GM12878 (cell line): ENCODE measurements at regions not wholly inside any gene's neighbourhood (a gene's known extent, or its start where the extent isn't known, plus 50 kb on each side); places are given as distances from the start of the nearest gene placed in this dataset.

ENCODE experiments used
- ATAC-seq: fragments of 200-7000 bp; cut with Tn5 transposase; 3 replicates; pipeline ENCODE4 v1.9.1; 2020; ENCODE audit warnings: mild to moderate bottlenecking, moderate library complexity
- BruUV-seq: library from RNA; stranded (reverse); fragments of 400-500 nt; replicated peaks from 2 replicates; lab custom pipeline; 2021; lab: Mats Ljungman, UMichigan
- CTCF ChIA-PET: fragments of 300-600 bp; sonication (Branson Sonifier 250); formaldehyde crosslinking; extraction: SDS; loops from one replicate; lab custom pipeline; 2021; ENCODE audit warnings: inconsistent platforms; lab: Yijun Ruan, JAX
- POLR2A ChIA-PET: fragments of 350-600 bp; formaldehyde crosslinking; extraction: SDS; loops from one replicate; lab custom pipeline; 2021; ENCODE audit warnings: inconsistent platforms; lab: Charles Lee
- RAD21 ChIA-PET: fragments of 300-600 bp; sonication (Branson Sonifier 250); formaldehyde crosslinking; loops from one replicate; lab custom pipeline; 2023; ENCODE audit warnings: antibody characterized with exemption; ENCODE audit not compliant: unreplicated experiment; lab: Charles Lee
- SMC1A ChIA-PET: fragments of 300-600 bp; sonication (Branson Sonifier 250); formaldehyde crosslinking; loops from one replicate; lab custom pipeline; 2023; ENCODE audit not compliant: unreplicated experiment, uncharacterized antibody; lab: Charles Lee
- DNase-seq: peaks from one replicate; pipeline ENCODE4 v3.0.0-alpha.2; 2011; ENCODE audit warnings: low read depth, low spot score
- FAIRE-seq: peaks from 3 replicates; lab custom pipeline; 2011; peaks lifted over from hg19 to GRCh38; lab: Jason Lieb, UNC
- H2AFZ ChIP-seq: 2 replicates; pipeline ENCODE4 v1.6.0; 2011; ENCODE audit warnings: low read depth, low read length, control low read depth; ENCODE audit not compliant: control insufficient read depth
- H3K27ac ChIP-seq: 2 replicates; pipeline ENCODE4 v1.5.1; 2011; ENCODE audit warnings: control low read depth; ENCODE audit not compliant: control insufficient read depth, insufficient read depth
- H3K27me3 ChIP-seq, 2 experiments: replicated peaks in 1 of 2; 2 replicates each; pipeline versions ENCODE4 v1.6.0 to v1.6.1; 2011; ENCODE audit warnings: low read length in 1 of 2; ENCODE audit not compliant: control insufficient read depth in 2 of 2, insufficient read depth in 2 of 2
- H3K36me3 ChIP-seq, 2 experiments: 2 replicates each; pipeline ENCODE4 v1.5.1; 2011; ENCODE audit warnings: low read length in 1 of 2; ENCODE audit not compliant: control insufficient read depth in 2 of 2, insufficient read depth in 2 of 2
- H3K4me1 ChIP-seq: 2 replicates; pipeline ENCODE4 v1.6.1; 2011; ENCODE audit warnings: mild to moderate bottlenecking, low read length, moderate library complexity, mixed read lengths; ENCODE audit not compliant: control insufficient read depth, insufficient read depth
- H3K4me2 ChIP-seq: 2 replicates; pipeline ENCODE4 v1.6.0; 2011; ENCODE audit warnings: control low read depth; ENCODE audit not compliant: control insufficient read depth, insufficient read depth
- H3K4me3 ChIP-seq: fragments of 200-600 bp; sonication (generic); 2 replicates; pipeline ENCODE4 v1.5.1; 2016
- H3K79me2 ChIP-seq: 2 replicates; pipeline ENCODE4 v1.6.0; 2011; ENCODE audit warnings: low read length; ENCODE audit not compliant: control insufficient read depth, insufficient read depth
- H3K9ac ChIP-seq: 2 replicates; pipeline ENCODE4 v1.8.0; 2011; ENCODE audit warnings: low read length, control low read depth, mixed read lengths; ENCODE audit not compliant: control insufficient read depth, insufficient read depth
- H3K9me3 ChIP-seq: replicated peaks from 3 replicates; pipeline ENCODE4 v1.5.1; 2011; ENCODE audit warnings: mild to moderate bottlenecking, low read length; ENCODE audit not compliant: control insufficient read depth, insufficient read depth
- H4K20me1 ChIP-seq: 2 replicates; pipeline ENCODE4 v1.6.0; 2011; ENCODE audit not compliant: control insufficient read depth, insufficient read depth
- DPF2 ChIP-seq: fragments of 450-650 bp; IDR thresholded peaks from 2 replicates; pipeline ENCODE4 v1.6.1; 2017; ENCODE audit warnings: mild to moderate bottlenecking
- IKZF1 ChIP-seq: fragments of 450-650 bp; conservative IDR thresholded peaks from 2 replicates; pipeline ENCODE4 v1.6.1; 2017; ENCODE audit warnings: antibody characterized with exemption, mild to moderate bottlenecking
- PBX3 ChIP-seq: IDR thresholded peaks from 2 replicates; pipeline ENCODE4 v1.6.1; 2011; ENCODE audit warnings: mild to moderate bottlenecking, low read depth, low read length, moderate library complexity; ENCODE audit not compliant: insufficient replicate concordance
- PKNOX1 ChIP-seq: fragments of 450-650 bp; IDR thresholded peaks from 2 replicates; pipeline ENCODE4 v1.6.1; 2016; ENCODE audit warnings: mild to moderate bottlenecking
- RB1 ChIP-seq: fragments of 450-650 bp; formaldehyde crosslinking; IDR thresholded peaks from 2 replicates; pipeline ENCODE4 v1.6.1; 2017; ENCODE audit warnings: mild to moderate bottlenecking, borderline replicate concordance
- ZNF687 ChIP-seq: fragments of 450-650 bp; IDR thresholded peaks from 2 replicates; pipeline ENCODE4 v1.6.1; 2017; ENCODE audit warnings: mild to moderate bottlenecking, moderate library complexity
- WGBS: methylation state at CpG from one replicate; pipeline ENCODE4 v1.1.6; 2016; ENCODE audit warnings: low lambda C conversion rate; ENCODE audit not compliant: insufficient replicate concordance, insufficient coverage; ENCODE audit errors: missing lambda C conversion rate; 5-methylcytosine and 5-hydroxymethylcytosine counted together
- in situ Hi-C: fragments of 300-500 bp; cut with MboI; formaldehyde crosslinking; loops from 9 replicates; pipeline ENCODE4 v1.14.3; 2018; ENCODE audit warnings: mixed read lengths
- intact Hi-C: fragments of 100-400 bp; cut with micrococcal nuclease; formaldehyde crosslinking; loops from one replicate; pipeline ENCODE4 v1.14.2; 2022; ENCODE audit not compliant: unreplicated experiment

- no peaks in the 10 kb centered on the region; a peak in 1 of 4 replicates for H3K27me3 ChIP-seq
- in situ Hi-C loops, result no loop called here
- H3K27ac ChIP-seq, result no peak overlapping the region
- RAD21 ChIA-PET, result interaction anchor here (0.9 to 2.4 kb wide), 2 partner anchors 10 to 97 kb away, joined by 3 to 6 read pairs; no protein-coding TSS in a partner anchor
- SMC1A ChIA-PET, result interaction anchor here (1.3 kb wide), 1 partner anchor 10 kb away, joined by 4 read pairs; no protein-coding TSS in a partner anchor
- FAIRE-seq (no peak), DNase-seq (no peak), ATAC-seq (peak; percentile 50)
- CTCF ChIA-PET, result interaction anchor here (2.1 kb wide), 1 partner anchor 10 kb away, joined by 13 read pairs; no protein-coding TSS in a partner anchor
- intact Hi-C loops, result no loop called here
- POLR2A ChIA-PET, result no interaction called here
- WGBS, result under 1% methylated on average over 9 of the region's 9 CpGs
- H3K36me3 ChIP-seq, result no peaks in the 10 kb centered on the region
- peaks cover 20% of the 10 kb centered on the region for H3K4me1 ChIP-seq
- BruUV-seq, result no TSS peak
- H3K9me3 ChIP-seq, result no peaks in the 10 kb centered on the region; the same call in 2 of the 3 replicates
- H2AFZ ChIP-seq, result no peak overlapping the region
- TF ChIP-seq DPF2 (no peak), IKZF1 (no peak), RB1 (no peak), PKNOX1 (peak; percentile 88), ZNF687 (no peak), PBX3 (peak; percentile 73)
- 0 out of 2 replicates have a peak overlapping the region, but pooled peaks have one; percentile 38 for H3K4me2 ChIP-seq
- H4K20me1 ChIP-seq, result no peaks in the 10 kb centered on the region
- no peak overlapping the region for H3K9ac ChIP-seq
- no peaks in the 10 kb centered on the region for H3K79me2 ChIP-seq
- no peak overlapping the region for H3K4me3 ChIP-seq
These were observed 291.9 kb upstream of the N4BP1 start for GRCh38 chr16:48901712-48902374.
